Activated CD4-positive, alpha-beta T cell treated with anti-CD3 and anti-CD28 coated beads for 36 hours (primary cell): ENCODE measurements at regions not wholly inside any gene's neighbourhood (a gene's known extent, or its start where the extent isn't known, plus 50 kb on each side); places are given as distances from the start of the nearest gene placed in this dataset.

Experiments
- ATAC-seq: fragments of 200-7000 bp; cut with Tn5 transposase; one replicate; pipeline ENCODE4 v1.10.0; 2021; ENCODE audit warnings: mild to moderate bottlenecking, moderate library complexity
- CTCF ChIA-PET: fragments of 350-600 bp; sonication (Branson Sonifier 250); formaldehyde crosslinking; loops from one replicate; lab custom pipeline; 2021; ENCODE audit warnings: antibody characterized with exemption; lab: Charles Lee
- POLR2A ChIA-PET: fragments of 350-600 bp; sonication (Branson Sonifier 250); formaldehyde crosslinking; loops from one replicate; lab custom pipeline; 2021; ENCODE audit warnings: antibody characterized with exemption, inconsistent platforms; lab: Charles Lee
- DNase-seq: peaks from one replicate; pipeline ENCODE4 v3.0.0-alpha.2; 2020
- H3K27ac Mint-ChIP-seq: one replicate; pipeline ENCODE4 v1.8.0; 2021; ENCODE audit warnings: mixed read lengths
- H3K27me3 Mint-ChIP-seq: one replicate; pipeline ENCODE4 v1.8.0; 2021; ENCODE audit warnings: mixed read lengths
- H3K36me3 Mint-ChIP-seq: one replicate; pipeline ENCODE4 v1.8.0; 2021; ENCODE audit warnings: low read depth, mixed read lengths
- H3K4me1 Mint-ChIP-seq: one replicate; pipeline ENCODE4 v1.8.0; 2021; ENCODE audit warnings: mixed read lengths
- H3K4me3 Mint-ChIP-seq: one replicate; pipeline ENCODE4 v1.8.0; 2021; ENCODE audit warnings: mild to moderate bottlenecking, moderate library complexity, mixed read lengths
- H3K9me3 Mint-ChIP-seq: one replicate; pipeline ENCODE4 v1.8.0; 2021; ENCODE audit warnings: low read depth, mixed read lengths
- intact Hi-C, 2 experiments: fragments of 100-400 bp; cut with DNase I in 1 of 2; cut with micrococcal nuclease in 1 of 2; formaldehyde crosslinking; loops; one replicate each; pipeline versions ENCODE4 v1.14.2 to v1.15.1; 2022 to 2024; cut with DNase I, micrococcal nuclease

GRCh38 chr9:111193095-111193494, 136.9 kb downstream of the OR2K2 start:
- Mint-ChIP-seq H3K4me1 (no peaks in the 10 kb centered on the region), H3K36me3 (no peaks in the 10 kb centered on the region), H3K27ac (no peak overlapping the region), H3K9me3 (peaks cover 1% of the 10 kb centered on the region), H3K4me3 (no peak overlapping the region), H3K27me3 (peaks cover 2% of the 10 kb centered on the region)
- ATAC-seq (no peak), DNase-seq (no peak)
- ChIA-PET CTCF (no interaction called here), POLR2A (no interaction called here)
- intact Hi-C loops, result no loop called here

GRCh38 chr9:111192650-111193049, 137.4 kb downstream of the OR2K2 start:
- POLR2A ChIA-PET, result no interaction called here
- Mint-ChIP-seq H3K36me3 (no peaks in the 10 kb centered on the region), H3K9me3 (no peaks in the 10 kb centered on the region), H3K27me3 (peaks cover 3% of the 10 kb centered on the region), H3K27ac (no peak overlapping the region), H3K4me3 (no peak overlapping the region), H3K4me1 (no peaks in the 10 kb centered on the region)
- no peak for ATAC-seq
- CTCF ChIA-PET, result no interaction called here
- intact Hi-C loops, result no loop called here
- no peak for DNase-seq

DNA sequence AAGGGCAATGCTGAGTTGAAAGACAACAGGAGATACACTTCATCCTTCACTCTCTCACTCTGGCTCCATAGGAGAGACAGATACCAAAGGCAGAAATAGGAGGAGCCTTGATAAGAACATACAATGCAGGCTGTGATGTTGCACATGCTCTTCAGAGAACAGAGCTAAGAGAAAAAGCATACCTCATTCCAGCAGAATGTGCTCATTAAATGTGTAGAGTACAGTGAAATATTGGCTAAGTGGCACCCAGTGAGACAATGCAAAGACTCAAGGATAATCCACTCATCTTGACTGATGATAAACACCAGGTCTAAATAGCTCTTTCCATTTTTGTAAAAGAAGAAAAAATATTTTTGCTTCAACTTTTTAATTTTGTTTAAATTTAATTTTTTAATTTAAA, 139.7 kb downstream of the OR2K2 start:
- intact Hi-C loops, result no loop called here
- ChIA-PET CTCF (no interaction called here), POLR2A (no interaction called here)
- no peaks in the 10 kb centered on the region for H3K4me1 Mint-ChIP-seq
- peaks cover 6% of the 10 kb centered on the region for H3K27me3 Mint-ChIP-seq
- H3K9me3 Mint-ChIP-seq, result no peaks in the 10 kb centered on the region
- DNase-seq (no peak), ATAC-seq (no peak)
- H3K36me3 Mint-ChIP-seq, result no peaks in the 10 kb centered on the region
- no peak overlapping the region for H3K4me3 Mint-ChIP-seq
- H3K27ac Mint-ChIP-seq, result no peak overlapping the region

DNA sequence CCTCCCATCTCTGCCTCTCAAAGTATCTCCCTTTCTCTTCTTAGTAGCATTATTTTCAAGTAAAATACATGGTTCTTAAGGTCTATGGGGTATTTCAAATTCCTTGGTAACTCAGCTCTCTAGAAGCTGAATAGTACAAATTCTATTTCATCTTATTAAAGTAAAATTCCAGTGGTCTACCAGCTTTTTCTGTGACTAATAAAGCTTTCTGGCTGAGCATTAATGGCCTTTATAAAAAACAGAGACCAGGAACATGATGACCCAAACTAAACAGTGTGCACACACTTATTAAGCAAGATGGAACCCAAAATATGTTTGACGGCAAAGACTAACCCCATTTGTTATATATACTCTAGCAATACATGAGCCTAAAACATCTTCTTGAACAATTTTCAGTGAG, 142.6 kb downstream of the OR2K2 start:
- peaks cover 5% of the 10 kb centered on the region for H3K27me3 Mint-ChIP-seq
- no peak overlapping the region for H3K4me3 Mint-ChIP-seq
- ChIA-PET POLR2A (no interaction called here), CTCF (no interaction called here)
- DNase-seq (no peak), ATAC-seq (no peak)
- no peak overlapping the region for H3K27ac Mint-ChIP-seq
- H3K9me3 Mint-ChIP-seq, result no peaks in the 10 kb centered on the region
- H3K36me3 Mint-ChIP-seq, result no peaks in the 10 kb centered on the region
- H3K4me1 Mint-ChIP-seq, result no peaks in the 10 kb centered on the region
- intact Hi-C loops, result no loop called here

DNA sequence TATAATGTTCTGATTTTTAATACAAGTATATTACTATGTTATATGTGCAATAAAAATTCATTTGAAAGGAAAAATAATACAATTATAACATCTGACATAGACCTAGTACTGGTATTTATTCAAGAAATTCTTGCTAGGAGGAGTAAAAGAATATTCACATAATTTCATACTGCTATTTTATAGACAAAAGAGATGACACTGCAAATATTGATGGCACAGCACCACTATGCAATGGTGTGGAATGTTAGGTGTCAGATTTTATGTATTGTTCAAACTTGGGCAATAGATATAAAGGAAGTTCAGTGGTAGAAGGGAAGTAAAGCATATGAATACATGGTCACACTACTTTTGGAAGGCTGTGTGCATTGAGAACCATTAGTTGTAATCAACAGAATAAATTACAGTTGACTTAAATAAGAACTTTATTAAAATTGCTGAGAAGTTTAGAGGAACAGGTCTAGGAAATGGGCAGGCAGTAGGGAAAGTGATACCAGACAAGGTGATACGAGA, 143.9 kb downstream of the OR2K2 start:
- ATAC-seq (no peak), DNase-seq (no peak)
- Mint-ChIP-seq H3K4me1 (no peaks in the 10 kb centered on the region), H3K36me3 (no peaks in the 10 kb centered on the region), H3K4me3 (no peak overlapping the region), H3K27me3 (peaks cover 5% of the 10 kb centered on the region), H3K9me3 (no peaks in the 10 kb centered on the region), H3K27ac (no peak overlapping the region)
- CTCF ChIA-PET, result no interaction called here
- POLR2A ChIA-PET, result no interaction called here
- intact Hi-C loops, result no loop called here

- H3K27ac Mint-ChIP-seq, result no peak overlapping the region
- no peaks in the 10 kb centered on the region for H3K36me3 Mint-ChIP-seq
- ATAC-seq (no peak), DNase-seq (no peak)
- no peaks in the 10 kb centered on the region for H3K4me1 Mint-ChIP-seq
- no peak overlapping the region for H3K4me3 Mint-ChIP-seq
- H3K27me3 Mint-ChIP-seq, result peaks cover 4% of the 10 kb centered on the region
- intact Hi-C loops, result no loop called here
- ChIA-PET POLR2A (no interaction called here), CTCF (no interaction called here)
- no peaks in the 10 kb centered on the region for H3K9me3 Mint-ChIP-seq
Measured at GRCh38 chr9:111180811-111181210, 142.5 kb upstream of the LPAR1 start.

GRCh38 chr9:111179577-111179976, 141.3 kb upstream of the LPAR1 start:
- Mint-ChIP-seq H3K4me3 (no peak overlapping the region), H3K9me3 (no peaks in the 10 kb centered on the region), H3K27me3 (peaks cover 4% of the 10 kb centered on the region), H3K36me3 (no peaks in the 10 kb centered on the region), H3K27ac (no peak overlapping the region), H3K4me1 (no peaks in the 10 kb centered on the region)
- POLR2A ChIA-PET, result no interaction called here
- CTCF ChIA-PET, result interaction anchor here (0.6 kb wide), 1 partner anchor 220 kb away, joined by 3 read pairs; no protein-coding TSS in a partner anchor
- intact Hi-C loops, result no loop called here
- DNase-seq, result no peak
- no peak for ATAC-seq

DNA sequence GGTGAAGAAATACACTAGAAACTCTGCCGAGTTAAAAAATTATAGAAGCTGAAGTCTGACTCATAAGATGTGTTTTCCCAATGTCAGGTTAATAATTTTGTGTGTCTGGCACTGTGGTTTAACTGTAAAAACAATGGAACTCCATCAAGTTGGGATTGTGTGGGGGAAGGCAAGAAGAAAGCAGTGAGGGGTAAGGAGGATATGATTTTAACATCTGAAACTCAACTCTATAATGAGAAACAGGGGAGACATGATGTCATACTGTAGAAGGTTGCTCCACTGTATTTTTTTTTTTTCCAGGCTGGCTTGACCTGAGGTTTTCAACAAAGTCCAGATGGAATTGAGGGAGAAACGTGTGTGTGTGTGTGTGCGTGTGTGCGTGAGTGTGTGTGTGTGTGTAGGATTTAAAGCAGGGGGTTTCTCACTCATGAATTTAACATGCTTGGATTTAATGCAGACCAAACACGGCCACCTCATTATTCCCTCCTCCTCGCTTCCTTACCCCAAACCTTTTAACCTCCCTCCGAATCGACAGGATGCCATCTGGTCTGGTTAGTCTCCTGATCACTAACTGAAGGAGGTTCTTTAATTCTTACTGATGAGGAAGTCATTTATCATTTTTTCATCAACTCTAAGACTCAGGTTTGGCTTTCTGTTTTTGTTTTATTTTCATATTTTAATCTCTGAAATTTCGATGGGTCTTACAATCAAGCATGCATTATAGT, 140.2 kb upstream of the LPAR1 start:
- POLR2A ChIA-PET, result no interaction called here
- CTCF ChIA-PET, result interaction anchor here (0.6 kb wide), 1 partner anchor 221 kb away, joined by 3 read pairs; no protein-coding TSS in a partner anchor
- DNase-seq, result no peak
- no peak overlapping the region for H3K4me3 Mint-ChIP-seq
- H3K27me3 Mint-ChIP-seq, result peaks cover 4% of the 10 kb centered on the region
- H3K9me3 Mint-ChIP-seq, result no peaks in the 10 kb centered on the region
- H3K4me1 Mint-ChIP-seq, result no peaks in the 10 kb centered on the region
- intact Hi-C loops, result no loop called here
- no peak for ATAC-seq
- no peak overlapping the region for H3K27ac Mint-ChIP-seq
- H3K36me3 Mint-ChIP-seq, result no peaks in the 10 kb centered on the region

DNA sequence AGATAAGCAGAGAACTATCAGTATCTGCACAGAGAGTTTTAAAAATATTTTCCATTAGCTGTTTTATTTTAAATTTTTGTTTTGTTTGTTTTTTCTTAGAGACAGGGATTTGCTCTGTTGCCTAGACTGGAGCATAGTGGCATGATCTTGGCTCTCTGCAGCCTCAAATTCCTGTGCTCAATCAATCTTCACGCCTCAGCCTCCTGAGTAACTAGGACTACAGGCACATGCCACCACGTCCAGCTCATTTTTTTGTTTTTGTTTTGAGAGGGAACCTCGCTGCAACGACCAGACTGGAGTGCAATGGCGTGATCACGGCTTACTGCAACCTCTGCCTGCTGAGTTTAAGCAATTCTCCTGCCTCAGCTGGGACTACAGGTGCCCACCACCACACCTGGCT, 138.2 kb upstream of the LPAR1 start:
- ATAC-seq, result no peak
- peaks cover 4% of the 10 kb centered on the region for H3K27me3 Mint-ChIP-seq
- H3K36me3 Mint-ChIP-seq, result no peaks in the 10 kb centered on the region
- ChIA-PET CTCF (interaction anchor here (0.6 kb wide), 1 partner anchor 42 kb away, joined by 3 read pairs; no protein-coding TSS in a partner anchor), POLR2A (no interaction called here)
- H3K9me3 Mint-ChIP-seq, result no peaks in the 10 kb centered on the region
- H3K4me3 Mint-ChIP-seq, result no peak overlapping the region
- no peak for DNase-seq
- H3K4me1 Mint-ChIP-seq, result no peaks in the 10 kb centered on the region
- H3K27ac Mint-ChIP-seq, result no peak overlapping the region
- intact Hi-C loops, result no loop called here

DNA sequence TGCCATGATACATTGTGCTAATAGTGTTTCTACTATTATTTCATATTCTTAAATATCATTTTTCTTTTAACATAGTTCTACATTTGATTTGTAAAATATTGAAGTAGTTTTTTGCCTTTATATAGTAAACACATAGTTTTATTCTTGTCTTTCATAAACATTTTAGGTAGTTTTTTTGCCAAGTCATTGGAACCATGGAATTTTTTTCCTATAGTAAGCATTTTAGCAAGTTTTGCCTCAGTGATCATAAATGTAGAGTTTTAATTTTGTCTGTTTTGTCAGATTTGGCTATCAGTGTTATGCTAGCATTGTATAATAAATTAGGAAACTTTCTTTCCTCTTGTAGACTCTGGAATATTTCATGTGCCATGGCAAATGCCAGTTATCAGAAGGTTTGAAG, 137.1 kb upstream of the LPAR1 start:
- Mint-ChIP-seq H3K4me1 (no peaks in the 10 kb centered on the region), H3K9me3 (no peaks in the 10 kb centered on the region), H3K27me3 (peaks cover 4% of the 10 kb centered on the region), H3K36me3 (no peaks in the 10 kb centered on the region), H3K27ac (no peak overlapping the region), H3K4me3 (no peak overlapping the region)
- ATAC-seq, result no peak
- CTCF ChIA-PET, result no interaction called here
- DNase-seq, result no peak
- intact Hi-C loops, result no loop called here
- POLR2A ChIA-PET, result no interaction called here

DNA sequence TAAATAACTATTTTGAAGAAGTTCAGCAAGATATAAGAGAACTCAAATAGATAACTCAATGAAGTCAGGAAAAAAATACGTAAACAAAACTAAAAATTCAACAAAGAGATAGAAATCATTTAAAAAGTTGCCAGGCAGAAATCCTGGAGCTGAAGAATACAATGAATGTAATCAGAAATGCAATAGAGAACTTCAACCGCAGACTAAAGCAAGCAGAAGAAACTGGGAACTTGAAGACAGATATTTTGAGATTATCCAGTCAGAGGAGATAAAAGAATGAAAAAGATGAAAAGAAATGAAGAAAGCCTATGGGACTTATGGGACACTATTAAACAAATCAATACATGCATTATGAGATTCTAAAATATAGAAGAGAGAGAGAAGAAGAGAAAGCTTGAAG, 129.1 kb upstream of the LPAR1 start:
- Mint-ChIP-seq H3K4me1 (no peaks in the 10 kb centered on the region), H3K4me3 (no peak overlapping the region), H3K9me3 (peaks cover 16% of the 10 kb centered on the region), H3K36me3 (no peaks in the 10 kb centered on the region), H3K27ac (no peak overlapping the region), H3K27me3 (no peaks in the 10 kb centered on the region)
- ChIA-PET POLR2A (interaction anchor here (0.7 kb wide), 1 partner anchor 30 kb away, joined by 4 read pairs; no protein-coding TSS in a partner anchor), CTCF (no interaction called here)
- DNase-seq (no peak), ATAC-seq (no peak)
- intact Hi-C loops, result no loop called here

DNA sequence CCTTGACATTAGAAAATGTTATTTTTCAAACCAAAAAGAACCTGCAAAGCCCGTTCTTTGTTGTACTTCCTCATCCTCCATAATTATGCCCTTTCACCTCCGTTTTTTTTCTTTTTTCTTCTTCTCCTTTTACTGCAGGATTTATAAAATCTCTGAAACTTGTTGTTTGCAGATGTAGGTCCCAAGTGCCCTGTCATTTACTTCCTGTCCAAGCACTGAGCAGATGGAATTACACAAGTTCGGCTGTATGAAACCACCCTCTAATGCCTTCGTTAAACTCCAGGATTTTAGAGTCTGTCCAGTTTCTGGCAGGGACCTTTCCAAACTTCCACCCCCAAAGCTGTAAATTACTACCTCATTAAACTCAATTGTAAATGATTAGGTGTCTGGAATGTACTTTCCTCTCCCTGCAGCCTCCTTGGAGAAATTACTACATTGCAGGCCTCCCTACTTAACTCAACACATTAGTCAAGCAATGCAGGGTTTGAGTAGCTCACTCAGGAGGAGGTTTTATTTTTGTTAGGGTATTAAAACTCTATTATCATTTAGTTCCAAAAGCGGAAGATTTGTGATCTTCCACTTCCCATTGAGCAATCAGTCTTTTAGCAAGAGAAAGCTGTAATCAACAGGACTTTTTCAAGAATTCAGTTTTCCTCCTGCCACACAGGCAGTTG, 125.6 kb upstream of the LPAR1 start:
- intact Hi-C loops, result no loop called here
- ATAC-seq, result no peak
- Mint-ChIP-seq H3K4me1 (no peaks in the 10 kb centered on the region), H3K36me3 (no peaks in the 10 kb centered on the region), H3K27me3 (peaks cover 2% of the 10 kb centered on the region), H3K4me3 (no peak overlapping the region), H3K9me3 (peaks cover 16% of the 10 kb centered on the region), H3K27ac (no peak overlapping the region)
- CTCF ChIA-PET, result no interaction called here
- POLR2A ChIA-PET, result no interaction called here
- no peak for DNase-seq
